ENCODE measurements at regions not wholly inside any gene's neighbourhood (a gene's known extent, or its start where the extent isn't known, plus 50 kb on each side); places are given as distances from the start of the nearest gene placed in this dataset.
A peak's percentile ranks its signal among the peaks of the same experiment; 100 is the strongest.

DNA sequence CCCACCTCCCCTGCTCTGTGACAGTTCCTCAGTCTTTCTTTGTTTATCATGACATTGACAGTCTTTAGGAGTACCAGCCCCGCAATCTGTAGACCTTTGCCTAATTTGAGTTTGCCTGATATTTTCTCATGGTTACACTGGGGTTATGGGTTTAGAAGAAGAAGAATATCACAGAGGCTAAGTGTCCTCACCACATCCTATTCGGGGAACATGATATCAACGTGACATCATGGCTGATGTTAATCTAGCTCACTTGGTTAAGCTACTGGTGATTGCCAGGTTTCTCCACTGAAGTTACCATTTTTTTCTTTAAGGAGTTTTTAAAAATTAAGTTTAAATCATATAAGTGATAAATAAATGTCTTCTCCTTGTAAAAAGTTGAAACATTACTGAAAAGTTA, 127.5 kb downstream of the CEP57L1 start:
- H3K4me1 ChIP-seq, result peaks cover 0 to 5% of the 10 kb centered on the region in 2 donors
- H3K4me3 ChIP-seq, result no peak overlapping the region
- no peak overlapping the region for H3K27ac ChIP-seq
- no peaks in the 10 kb centered on the region for H3K36me3 ChIP-seq
- H3K9me3 ChIP-seq, result no peaks in the 10 kb centered on the region
- H3K27me3 ChIP-seq, result no peaks in the 10 kb centered on the region
- DNase-seq (ENCODE audit: low spot score), result no peak
- TF ChIP-seq, protein P1, sequence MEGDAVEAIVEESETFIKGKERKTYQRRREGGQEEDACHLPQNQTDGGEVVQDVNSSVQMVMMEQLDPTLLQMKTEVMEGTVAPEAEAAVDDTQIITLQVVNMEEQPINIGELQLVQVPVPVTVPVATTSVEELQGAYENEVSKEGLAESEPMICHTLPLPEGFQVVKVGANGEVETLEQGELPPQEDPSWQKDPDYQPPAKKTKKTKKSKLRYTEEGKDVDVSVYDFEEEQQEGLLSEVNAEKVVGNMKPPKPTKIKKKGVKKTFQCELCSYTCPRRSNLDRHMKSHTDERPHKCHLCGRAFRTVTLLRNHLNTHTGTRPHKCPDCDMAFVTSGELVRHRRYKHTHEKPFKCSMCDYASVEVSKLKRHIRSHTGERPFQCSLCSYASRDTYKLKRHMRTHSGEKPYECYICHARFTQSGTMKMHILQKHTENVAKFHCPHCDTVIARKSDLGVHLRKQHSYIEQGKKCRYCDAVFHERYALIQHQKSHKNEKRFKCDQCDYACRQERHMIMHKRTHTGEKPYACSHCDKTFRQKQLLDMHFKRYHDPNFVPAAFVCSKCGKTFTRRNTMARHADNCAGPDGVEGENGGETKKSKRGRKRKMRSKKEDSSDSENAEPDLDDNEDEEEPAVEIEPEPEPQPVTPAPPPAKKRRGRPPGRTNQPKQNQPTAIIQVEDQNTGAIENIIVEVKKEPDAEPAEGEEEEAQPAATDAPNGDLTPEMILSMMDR (IDR thresholded peaks at IDR 0.05), result no peak

DNA sequence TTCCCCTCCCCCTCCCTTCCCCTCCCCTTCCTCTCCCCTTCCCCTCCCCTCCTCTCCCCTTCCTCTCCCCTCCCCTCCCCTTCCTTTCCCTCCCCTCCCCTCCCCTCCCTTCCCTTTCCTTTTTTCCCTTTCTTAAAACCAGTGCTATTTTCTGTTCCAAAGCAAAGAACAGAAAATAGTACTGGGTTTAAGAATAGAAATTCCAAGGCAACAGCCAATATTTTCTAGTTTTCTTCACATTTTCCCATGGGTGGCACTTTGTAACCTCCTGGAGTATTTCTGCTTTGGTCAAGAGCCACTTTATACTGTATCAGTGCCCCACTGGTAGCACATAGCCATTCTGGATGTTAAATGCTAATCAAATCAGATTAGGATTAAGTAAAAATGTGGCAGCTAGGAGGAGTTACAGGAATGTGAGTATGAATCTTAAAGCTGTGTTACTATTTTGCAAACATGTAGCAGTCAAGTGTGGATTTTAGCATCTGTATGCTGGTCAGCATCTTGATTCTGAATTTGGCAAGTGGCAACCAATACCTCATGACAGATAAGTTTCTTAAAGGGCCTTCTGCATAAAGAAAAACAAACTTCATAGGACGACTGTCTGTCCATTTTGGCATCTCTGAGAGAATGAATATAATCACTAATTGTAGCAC, 126.4 kb downstream of the CEP57L1 start:
- Histone ChIP-seq H3K4me3 (no peak overlapping the region), H3K27ac (no peak overlapping the region), H3K9me3 (no peaks in the 10 kb centered on the region), H3K27me3 (no peaks in the 10 kb centered on the region), H3K36me3 (no peaks in the 10 kb centered on the region), H3K4me1 (peaks cover 0 to 5% of the 10 kb centered on the region in 2 donors)
- TF ChIP-seq, protein P1 (IDR thresholded peaks at IDR 0.05), result peak in 1 of 2 donors; percentile 15
- no peak for DNase-seq (ENCODE audit: low spot score)

Measured in right atrium auricular region (tissue), 2 donors.